ENCODE measurements at regions not wholly inside any gene's neighbourhood (a gene's known extent, or its start where the extent isn't known, plus 50 kb on each side); places are given as distances from the start of the nearest gene placed in this dataset.

- DNase-seq (no peak), ATAC-seq (ENCODE audit: low read depth in 2 of 2) (no peak)
- no peaks in the 10 kb centered on the region for H3K36me3 ChIP-seq (ENCODE audit: control insufficient read depth, insufficient read depth, low read length)
- H3K27me3 ChIP-seq (ENCODE audit: control insufficient read depth, insufficient read depth, low read length) = no peaks in the 10 kb centered on the region
- no peak overlapping the region for H3K4me3 Mint-ChIP-seq
- H3K27ac Mint-ChIP-seq = peak overlapping the region in 1 of 3 donors; percentile 32
- H3K27ac ChIP-seq (ENCODE audit: insufficient read depth, low read length, poor library complexity, severe bottlenecking) = no peak overlapping the region
- H3K27me3 Mint-ChIP-seq = peaks cover 44% of the 10 kb centered on the region
- H3K4me1 Mint-ChIP-seq = peaks cover 0 to 11% (median 4%) of the 10 kb centered on the region in 4 donors
- no peaks in the 10 kb centered on the region for H3K4me1 ChIP-seq (ENCODE audit: control insufficient read depth, insufficient read depth, low read length, poor library complexity, severe bottlenecking)
- no peaks in the 10 kb centered on the region for H3K9me3 ChIP-seq (ENCODE audit: control insufficient read depth in 2 of 2, low read length in 2 of 2)
- no peaks in the 10 kb centered on the region for H3K36me3 Mint-ChIP-seq
- no peak overlapping the region for H3K4me3 ChIP-seq (ENCODE audit: low read depth, low read length)
- H3K9me3 Mint-ChIP-seq = peaks cover 0 to 1% (median 0%) of the 10 kb centered on the region in 7 donors
Measured at GRCh38 chr16:85172455-85173145, 60.3 kb upstream of the CIBAR2 start.

- Mint-ChIP-seq H3K36me3 (no peaks in the 10 kb centered on the region), H3K4me3 (no peak overlapping the region), H3K27ac (peak overlapping the region in 1 of 3 donors; percentile 32), H3K4me1 (peaks cover 0 to 11% (median 4%) of the 10 kb centered on the region in 4 donors), H3K9me3 (peaks cover 0 to 1% (median 0%) of the 10 kb centered on the region in 7 donors), H3K27me3 (peaks cover 37% of the 10 kb centered on the region)
- Histone ChIP-seq H3K36me3 (ENCODE audit: control insufficient read depth, insufficient read depth, low read length) (no peaks in the 10 kb centered on the region), H3K27ac (ENCODE audit: insufficient read depth, low read length, poor library complexity, severe bottlenecking) (no peak overlapping the region), H3K9me3 (ENCODE audit: control insufficient read depth in 2 of 2, low read length in 2 of 2) (no peaks in the 10 kb centered on the region), H3K4me1 (ENCODE audit: control insufficient read depth, insufficient read depth, low read length, poor library complexity, severe bottlenecking) (no peaks in the 10 kb centered on the region), H3K27me3 (ENCODE audit: control insufficient read depth, insufficient read depth, low read length) (no peaks in the 10 kb centered on the region), H3K4me3 (ENCODE audit: low read depth, low read length) (no peak overlapping the region)
- ATAC-seq (ENCODE audit: low read depth in 2 of 2) (no peak), DNase-seq (no peak)
Measured at GRCh38 chr16:85173146-85173980, 61.1 kb upstream of the CIBAR2 start.

- peaks cover 0 to 1% (median 0%) of the 10 kb centered on the region in 7 donors for H3K9me3 Mint-ChIP-seq
- Histone ChIP-seq H3K4me1 (ENCODE audit: control insufficient read depth, insufficient read depth, low read length, poor library complexity, severe bottlenecking) (no peaks in the 10 kb centered on the region), H3K36me3 (ENCODE audit: control insufficient read depth, insufficient read depth, low read length) (no peaks in the 10 kb centered on the region), H3K27me3 (ENCODE audit: control insufficient read depth, insufficient read depth, low read length) (no peaks in the 10 kb centered on the region), H3K27ac (ENCODE audit: insufficient read depth, low read length, poor library complexity, severe bottlenecking) (no peak overlapping the region), H3K4me3 (ENCODE audit: low read depth, low read length) (no peak overlapping the region), H3K9me3 (ENCODE audit: control insufficient read depth in 2 of 2, low read length in 2 of 2) (no peaks in the 10 kb centered on the region)
- H3K27me3 Mint-ChIP-seq = peaks cover 36% of the 10 kb centered on the region
- no peak overlapping the region for H3K27ac Mint-ChIP-seq
- no peak for ATAC-seq (ENCODE audit: low read depth in 2 of 2)
- no peak overlapping the region for H3K4me3 Mint-ChIP-seq
- no peaks in the 10 kb centered on the region for H3K36me3 Mint-ChIP-seq
- no peak for DNase-seq
- peaks cover 0 to 11% (median 4%) of the 10 kb centered on the region in 4 donors for H3K4me1 Mint-ChIP-seq
Measured at GRCh38 chr16:85173981-85174751, 61.9 kb upstream of the CIBAR2 start.

GRCh38 chr16:85174871-85175723 lies 62.8 kb upstream of the CIBAR2 start:
- ATAC-seq (ENCODE audit: low read depth in 2 of 2) = no peak
- no peak for DNase-seq
- peaks cover 0 to 1% (median 0%) of the 10 kb centered on the region in 7 donors for H3K9me3 Mint-ChIP-seq
- Histone ChIP-seq H3K4me1 (ENCODE audit: control insufficient read depth, insufficient read depth, low read length, poor library complexity, severe bottlenecking) (no peaks in the 10 kb centered on the region), H3K9me3 (ENCODE audit: control insufficient read depth in 2 of 2, low read length in 2 of 2) (no peaks in the 10 kb centered on the region), H3K36me3 (ENCODE audit: control insufficient read depth, insufficient read depth, low read length) (no peaks in the 10 kb centered on the region), H3K27me3 (ENCODE audit: control insufficient read depth, insufficient read depth, low read length) (no peaks in the 10 kb centered on the region), H3K27ac (ENCODE audit: insufficient read depth, low read length, poor library complexity, severe bottlenecking) (no peak overlapping the region), H3K4me3 (ENCODE audit: low read depth, low read length) (no peak overlapping the region)
- peaks cover 36% of the 10 kb centered on the region for H3K27me3 Mint-ChIP-seq
- no peaks in the 10 kb centered on the region for H3K36me3 Mint-ChIP-seq
- H3K4me3 Mint-ChIP-seq = no peak overlapping the region
- H3K4me1 Mint-ChIP-seq = peaks cover 0 to 11% (median 4%) of the 10 kb centered on the region in 4 donors
- no peak overlapping the region for H3K27ac Mint-ChIP-seq

- H3K4me3 Mint-ChIP-seq = no peak overlapping the region
- no peaks in the 10 kb centered on the region for H3K9me3 ChIP-seq (ENCODE audit: control insufficient read depth in 2 of 2, low read length in 2 of 2)
- H3K4me3 ChIP-seq (ENCODE audit: low read depth, low read length) = no peak overlapping the region
- peaks cover 0 to 1% (median 0%) of the 10 kb centered on the region in 7 donors for H3K9me3 Mint-ChIP-seq
- H3K27ac ChIP-seq (ENCODE audit: insufficient read depth, low read length, poor library complexity, severe bottlenecking) = no peak overlapping the region
- no peaks in the 10 kb centered on the region for H3K36me3 Mint-ChIP-seq
- no peak overlapping the region for H3K27ac Mint-ChIP-seq
- no peaks in the 10 kb centered on the region for H3K27me3 ChIP-seq (ENCODE audit: control insufficient read depth, insufficient read depth, low read length)
- DNase-seq = no peak
- H3K4me1 Mint-ChIP-seq = peaks cover 0 to 11% (median 4%) of the 10 kb centered on the region in 4 donors
- ATAC-seq (ENCODE audit: low read depth in 2 of 2) = no peak
- peaks cover 36% of the 10 kb centered on the region for H3K27me3 Mint-ChIP-seq
- H3K4me1 ChIP-seq (ENCODE audit: control insufficient read depth, insufficient read depth, low read length, poor library complexity, severe bottlenecking) = no peaks in the 10 kb centered on the region
- no peaks in the 10 kb centered on the region for H3K36me3 ChIP-seq (ENCODE audit: control insufficient read depth, insufficient read depth, low read length)
Measured at GRCh38 chr16:85175724-85176233, 63.5 kb upstream of the CIBAR2 start.

DNA sequence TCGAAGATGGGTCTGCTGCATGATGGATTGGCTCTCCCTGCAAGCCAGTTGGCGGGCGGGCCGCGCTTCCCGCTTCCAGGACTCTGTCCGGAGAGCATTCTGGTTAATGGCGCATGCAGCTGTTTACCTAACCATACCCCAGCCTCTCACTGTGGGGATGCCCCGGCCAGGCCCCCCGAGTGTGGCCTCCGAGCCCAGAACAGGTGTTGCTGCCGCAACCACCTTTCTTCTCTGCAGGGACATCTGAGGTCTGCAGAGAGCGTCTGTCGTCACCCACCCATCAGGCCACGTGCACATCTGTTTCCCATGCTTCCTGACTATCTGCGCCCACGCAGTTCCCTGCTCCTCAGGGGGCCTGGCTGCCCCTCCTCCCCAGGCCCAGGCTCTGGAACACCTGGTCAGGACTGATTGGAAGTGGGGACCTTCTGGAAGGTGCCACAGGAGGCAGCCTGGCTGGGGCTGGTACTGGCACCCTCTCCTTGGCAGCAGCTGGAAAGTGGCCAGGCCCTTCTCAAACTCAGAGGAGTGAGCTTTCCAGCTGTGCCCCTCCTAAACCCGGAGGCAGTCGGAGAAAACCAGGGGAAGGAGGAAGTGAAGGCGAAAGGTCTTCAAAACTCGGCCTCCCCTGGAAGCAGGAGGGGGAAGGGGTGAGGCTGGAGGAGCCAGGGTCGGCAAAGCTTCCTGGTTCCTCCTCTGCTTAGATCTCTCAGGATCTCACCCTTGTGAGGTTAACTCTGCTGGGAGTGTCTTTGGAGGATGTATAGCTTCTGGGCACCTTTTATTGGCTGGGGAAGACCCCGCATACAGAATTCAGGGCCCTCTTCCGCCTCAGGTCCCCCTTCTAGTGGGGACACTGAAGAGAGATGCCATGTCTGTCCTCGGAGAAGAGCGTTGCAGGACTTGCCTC lies 64.5 kb upstream of the CIBAR2 start:
- Mint-ChIP-seq H3K9me3 (peaks cover 0 to 1% (median 0%) of the 10 kb centered on the region in 7 donors), H3K27ac (no peak overlapping the region)
- no peaks in the 10 kb centered on the region for H3K9me3 ChIP-seq (ENCODE audit: control insufficient read depth in 2 of 2, low read length in 2 of 2)

More for the DNA sequence above, 64.5 kb upstream of the CIBAR2 start:
- peaks cover 0 to 6% (median 2%) of the 10 kb centered on the region in 4 donors for H3K4me1 Mint-ChIP-seq
- peaks cover 29% of the 10 kb centered on the region for H3K27me3 Mint-ChIP-seq
- no peaks in the 10 kb centered on the region for H3K36me3 Mint-ChIP-seq
- H3K4me3 Mint-ChIP-seq = peak overlapping the region in 1 of 4 donors; percentile 21
- H3K4me3 ChIP-seq (ENCODE audit: low read depth, low read length) = no peak overlapping the region
- DNase-seq (no peak), ATAC-seq (ENCODE audit: low read depth in 2 of 2) (no peak)
- no peaks in the 10 kb centered on the region for H3K36me3 ChIP-seq (ENCODE audit: control insufficient read depth, insufficient read depth, low read length)
- no peaks in the 10 kb centered on the region for H3K27me3 ChIP-seq (ENCODE audit: control insufficient read depth, insufficient read depth, low read length)
- H3K4me1 ChIP-seq (ENCODE audit: control insufficient read depth, insufficient read depth, low read length, poor library complexity, severe bottlenecking) = no peaks in the 10 kb centered on the region
- no peak overlapping the region for H3K27ac ChIP-seq (ENCODE audit: insufficient read depth, low read length, poor library complexity, severe bottlenecking)

All from CD4-positive, CD25-positive, alpha-beta regulatory T cell (primary cell).